GM12873 (cell line): ENCODE measurements at regions not wholly inside any gene's neighbourhood (a gene's known extent, or its start where the extent isn't known, plus 50 kb on each side); places are given as distances from the start of the nearest gene placed in this dataset.

ENCODE experiments used
- CTCF ChIP-seq: IDR thresholded peaks from 2 replicates; pipeline ENCODE4 v1.5.1; 2012; ENCODE audit warnings: low read depth, mild to moderate bottlenecking, moderate library complexity, low read length, control low read depth; ENCODE audit not compliant: insufficient read depth; ENCODE audit errors: missing control alignments

GRCh38 chr7:46285878-46286277 is 364.8 kb upstream of the IGFBP3 start:
- no peak for TF ChIP-seq CTCF

DNA sequence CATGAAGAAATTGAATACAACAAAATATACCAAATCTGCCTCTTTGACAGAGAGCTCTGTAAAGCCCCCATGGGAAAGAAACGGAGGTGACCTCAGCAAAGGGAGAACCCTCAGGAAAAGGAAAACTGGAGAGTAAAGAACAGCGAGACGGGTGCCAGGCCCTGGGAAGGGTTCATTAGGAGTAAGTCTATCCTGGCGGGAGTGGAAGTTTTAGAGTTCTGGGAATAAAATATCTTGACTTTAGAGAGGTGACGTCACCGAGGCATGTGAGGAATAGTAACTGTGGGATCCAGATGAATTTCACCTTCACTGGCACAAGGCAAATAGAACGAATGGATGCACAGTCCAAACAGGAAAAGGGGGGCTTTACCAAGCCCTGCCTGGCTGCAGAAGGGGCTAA is 362.8 kb upstream of the IGFBP3 start:
- no peak for TF ChIP-seq CTCF

DNA sequence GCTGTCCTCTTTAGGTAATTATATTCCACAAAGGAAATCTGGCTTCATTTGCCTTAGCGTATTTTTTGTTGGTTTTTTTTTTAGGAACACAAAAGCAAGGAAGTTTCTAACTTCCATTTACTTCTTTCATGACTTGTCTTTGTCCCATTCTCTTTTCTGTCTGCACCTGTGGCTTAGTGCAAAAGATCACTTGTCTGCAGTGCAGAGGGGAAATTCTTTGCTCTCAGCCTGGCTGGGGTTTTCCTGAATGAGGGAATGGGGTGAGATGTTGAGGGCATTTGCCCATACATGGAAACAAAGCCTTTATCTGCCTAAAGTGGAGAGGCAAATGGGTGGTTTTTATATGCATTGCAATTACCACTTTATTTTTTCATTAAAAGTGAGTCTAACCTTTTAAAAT is 361.1 kb upstream of the IGFBP3 start:
- no peak for TF ChIP-seq CTCF

- TF ChIP-seq CTCF = no peak
Observed at GRCh38 chr7:46281071-46281470, 360.0 kb upstream of the IGFBP3 start.

DNA sequence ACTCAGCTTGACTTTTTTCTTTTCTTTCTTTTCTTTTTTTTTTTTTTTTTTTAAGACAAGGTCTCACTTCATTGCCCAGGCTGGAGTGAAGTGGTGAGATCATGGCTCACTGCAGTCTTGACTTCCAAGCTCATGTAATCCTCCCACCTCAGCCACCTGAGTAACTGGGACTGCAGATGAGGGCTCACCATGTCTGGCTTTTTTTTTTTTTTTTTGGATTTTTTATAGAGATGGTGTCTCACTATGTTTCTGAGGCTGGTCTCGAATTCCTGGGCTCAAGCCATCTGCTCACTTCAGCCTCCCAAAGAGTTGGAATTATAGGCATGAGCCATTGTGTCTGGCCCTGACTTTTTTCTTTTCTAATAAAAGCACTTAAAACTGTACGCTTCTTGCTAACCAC is 358.2 kb upstream of the IGFBP3 start:
- TF ChIP-seq CTCF = no peak

- no peak for TF ChIP-seq CTCF
Observed at GRCh38 chr7:46264646-46265045, 343.6 kb upstream of the IGFBP3 start.

- no peak for TF ChIP-seq CTCF
Observed at GRCh38 chr7:46259947-46260346, 338.9 kb upstream of the IGFBP3 start.

DNA sequence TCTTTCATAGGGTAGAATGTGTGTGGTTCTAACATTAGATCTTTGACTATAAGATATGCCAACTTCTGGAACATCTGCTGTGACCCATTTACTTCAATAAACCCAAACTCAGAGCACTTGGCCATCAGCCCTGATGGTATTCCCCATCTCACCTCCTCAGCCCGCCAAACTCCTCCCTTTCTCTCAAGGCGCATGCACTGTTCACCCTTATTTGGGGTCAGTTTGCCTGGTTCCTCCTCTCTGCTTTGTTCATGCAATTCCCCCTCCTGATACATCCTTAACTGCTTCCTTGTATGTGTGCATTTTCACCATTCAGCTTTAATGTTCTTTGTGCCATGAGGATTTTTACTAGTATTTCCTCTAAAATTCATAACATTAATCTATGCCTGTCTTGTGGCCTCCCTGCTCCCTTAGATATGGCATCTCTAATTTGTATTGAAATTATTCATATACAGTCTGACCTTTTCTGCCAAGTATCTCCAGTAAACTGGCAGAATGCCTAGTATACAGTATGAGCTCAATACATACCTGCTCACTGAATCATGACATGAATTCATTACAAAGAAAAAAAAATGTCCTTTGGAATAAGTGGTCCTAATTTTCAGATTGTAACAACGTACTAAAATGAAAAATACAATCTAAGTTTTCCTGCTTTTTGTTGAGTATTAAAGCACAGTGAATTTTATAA is 336.8 kb upstream of the IGFBP3 start:
- TF ChIP-seq CTCF = no peak
